ENCODE measurements at regions not wholly inside any gene's neighbourhood (a gene's known extent, or its start where the extent isn't known, plus 50 kb on each side); places are given as distances from the start of the nearest gene placed in this dataset.
"Not testable (repeated sequence)": the region's sequence is repeated elsewhere in the genome, so short reads cannot be mapped to it uniquely, and the experiment has no call there.

GRCh38 chr3:20904671-20905070 lies 718.7 kb upstream of the SGO1 start:
- DNase-seq = no peak

DNA sequence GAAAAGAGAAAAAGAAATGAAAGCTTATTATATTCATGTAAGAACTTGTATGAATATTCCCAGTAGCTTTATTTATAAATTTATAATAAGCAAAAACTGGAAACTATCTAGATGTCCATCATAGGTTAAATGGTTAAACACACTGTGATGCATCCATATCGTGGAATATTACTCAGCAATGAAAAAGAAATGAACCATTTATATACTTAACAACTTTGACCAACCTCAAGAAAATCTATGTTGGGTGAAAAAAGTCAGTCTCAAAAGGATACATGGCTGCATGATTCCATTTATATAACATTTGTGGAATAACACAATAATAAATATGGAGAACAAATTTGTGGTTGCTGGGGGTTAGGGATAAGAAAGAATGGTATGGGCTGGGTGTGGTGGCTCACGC lies 713.0 kb upstream of the SGO1 start:
- no peak for DNase-seq

- no peak for DNase-seq
These were observed 704.1 kb upstream of the SGO1 start for GRCh38 chr3:20890111-20890519.

GRCh38 chr3:20878691-20879090 lies 692.7 kb upstream of the SGO1 start:
- DNase-seq = no peak

- DNase-seq = no peak
These were observed 687.2 kb upstream of the SGO1 start for GRCh38 chr3:20873235-20873634.

DNA sequence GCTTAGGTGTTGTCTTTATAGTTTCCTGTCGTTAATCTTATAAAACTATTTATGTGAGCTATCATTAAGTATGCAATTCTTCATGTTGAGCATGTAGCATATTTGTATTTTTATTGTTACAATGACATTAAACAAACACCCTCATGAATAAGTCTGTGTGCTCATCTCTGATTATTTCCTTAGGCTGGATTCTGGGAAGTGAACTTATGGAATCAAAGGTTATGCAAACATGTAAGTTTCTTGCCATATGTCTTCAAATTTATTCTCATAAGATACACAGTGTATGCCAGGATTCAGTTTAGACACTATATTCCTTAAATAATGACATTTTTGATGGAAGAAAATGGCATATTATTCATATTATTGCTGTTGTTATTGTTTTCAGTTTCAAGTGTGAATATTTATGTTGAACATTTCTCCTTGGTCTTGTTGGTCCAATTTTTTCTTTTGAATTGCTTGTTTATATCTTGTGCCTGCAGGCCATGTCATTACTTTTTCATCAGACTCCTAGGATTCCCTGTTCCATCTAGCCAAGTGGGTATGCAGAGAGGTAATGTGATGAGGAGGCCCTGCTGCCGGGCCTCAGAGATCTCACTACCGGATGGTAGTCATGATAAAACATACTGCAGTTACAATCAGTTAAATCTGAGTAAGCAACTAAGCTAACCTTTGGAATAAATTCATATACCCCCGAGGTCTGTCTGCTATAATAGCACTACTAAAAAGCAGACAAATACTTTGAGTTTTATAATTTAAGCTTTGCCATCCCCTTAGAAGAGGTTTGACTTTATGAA lies 684.3 kb upstream of the SGO1 start:
- DNase-seq = no peak

DNA sequence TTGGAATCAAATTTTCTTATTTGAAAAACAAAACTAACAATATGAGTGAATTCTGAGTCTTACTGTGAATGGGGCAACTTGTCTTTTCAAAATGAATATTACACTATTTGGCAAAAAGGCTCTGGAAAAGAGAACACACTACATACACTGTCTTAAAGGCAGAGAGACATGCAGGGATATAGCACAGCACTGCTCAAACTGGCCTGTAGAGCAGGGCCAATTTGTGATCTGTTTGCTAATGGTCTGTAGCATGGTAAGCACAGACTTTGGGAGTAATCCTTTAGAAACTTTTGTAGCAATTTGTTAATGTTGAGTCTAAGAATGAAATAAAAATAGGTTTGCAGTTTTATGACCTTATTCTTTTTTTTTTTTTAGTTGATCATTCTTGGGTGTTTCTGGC lies 679.8 kb upstream of the SGO1 start:
- no peak for DNase-seq

- no peak for DNase-seq
These were observed 675.4 kb upstream of the SGO1 start for GRCh38 chr3:20861454-20861853.

- no peak for DNase-seq
These were observed 671.6 kb upstream of the SGO1 start for GRCh38 chr3:20857636-20858035.

DNA sequence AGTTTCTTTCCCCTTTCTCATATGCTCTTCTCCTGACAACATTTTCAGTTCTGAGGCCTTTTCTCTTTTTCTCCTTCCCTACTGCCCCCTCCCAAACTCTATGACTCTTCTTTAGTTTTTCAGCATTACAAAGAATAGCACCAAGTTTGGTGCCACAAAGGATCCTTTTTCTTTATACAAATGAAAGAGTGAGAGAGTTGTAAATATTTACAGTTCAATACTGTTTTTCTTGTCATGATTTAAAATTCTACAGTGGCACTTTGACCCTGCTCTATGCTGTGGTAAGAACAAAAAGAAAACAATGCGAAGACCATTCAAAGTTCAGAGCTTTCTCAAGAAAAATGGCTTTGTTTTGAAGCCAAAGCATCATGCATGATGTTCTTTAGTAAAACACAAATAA lies 667.9 kb upstream of the SGO1 start:
- DNase-seq = no peak

DNA sequence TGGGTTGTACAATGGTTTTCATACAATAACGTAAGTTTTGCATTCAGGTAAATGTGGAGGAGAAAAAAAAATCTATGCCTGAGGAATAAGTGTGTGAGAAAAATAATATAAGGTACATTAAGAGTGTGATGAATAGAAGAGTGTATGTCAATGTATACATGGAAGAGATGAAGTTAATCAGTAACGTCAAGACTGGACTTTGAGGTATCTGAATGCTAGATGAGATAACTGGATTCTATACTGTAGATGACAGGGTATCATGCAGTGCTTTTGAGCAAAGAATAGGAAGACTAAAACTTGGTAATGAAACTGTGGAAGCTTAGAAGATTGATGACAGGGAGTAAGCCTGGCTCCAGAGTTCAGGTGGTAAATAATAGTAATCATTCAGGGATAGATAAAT lies 666.7 kb upstream of the SGO1 start:
- no peak for DNase-seq

DNA sequence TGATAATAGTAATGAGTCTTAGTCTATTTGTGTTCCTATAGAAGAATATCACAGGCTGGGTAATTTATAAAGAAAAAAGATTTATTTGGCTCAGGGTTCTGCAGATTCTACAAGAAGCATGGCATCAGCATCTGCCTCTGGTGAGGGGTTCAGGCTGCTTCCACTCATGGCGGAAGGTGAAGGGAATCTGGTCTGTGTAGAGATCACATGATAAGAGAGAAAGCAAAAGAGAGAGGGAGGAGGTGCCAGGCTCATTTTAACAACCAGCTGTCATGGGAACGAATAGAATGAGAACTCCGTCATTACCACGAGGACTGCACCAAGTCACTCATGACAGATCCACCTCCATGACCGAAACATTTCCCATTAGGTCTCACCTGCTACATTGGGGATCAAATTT lies 664.0 kb upstream of the SGO1 start:
- DNase-seq = no peak

GRCh38 chr3:20846832-20847231 lies 660.8 kb upstream of the SGO1 start:
- DNase-seq = no peak

- DNase-seq = no peak
These were observed 660.1 kb upstream of the SGO1 start for GRCh38 chr3:20846066-20846465.

DNA sequence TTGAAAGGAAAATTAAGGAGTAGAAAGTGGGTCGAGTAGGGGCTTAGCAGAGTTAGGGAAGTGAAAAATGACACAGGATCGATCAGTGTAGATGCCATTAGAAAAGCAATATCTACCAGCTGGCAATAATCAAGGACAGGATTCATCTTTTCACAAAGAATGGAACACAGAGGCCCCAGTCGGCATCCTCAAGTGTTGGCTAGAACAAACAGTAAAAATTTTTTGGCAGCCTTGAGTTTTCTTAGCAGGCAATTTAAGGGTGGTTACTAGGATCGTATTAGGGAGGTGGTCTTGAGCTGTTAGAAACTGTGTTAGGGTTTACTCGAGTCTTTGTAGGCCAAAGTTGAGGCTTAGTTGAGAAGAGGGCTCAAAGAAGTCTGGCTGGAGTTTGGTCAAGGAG lies 658.8 kb upstream of the SGO1 start:
- DNase-seq = no peak

DNA sequence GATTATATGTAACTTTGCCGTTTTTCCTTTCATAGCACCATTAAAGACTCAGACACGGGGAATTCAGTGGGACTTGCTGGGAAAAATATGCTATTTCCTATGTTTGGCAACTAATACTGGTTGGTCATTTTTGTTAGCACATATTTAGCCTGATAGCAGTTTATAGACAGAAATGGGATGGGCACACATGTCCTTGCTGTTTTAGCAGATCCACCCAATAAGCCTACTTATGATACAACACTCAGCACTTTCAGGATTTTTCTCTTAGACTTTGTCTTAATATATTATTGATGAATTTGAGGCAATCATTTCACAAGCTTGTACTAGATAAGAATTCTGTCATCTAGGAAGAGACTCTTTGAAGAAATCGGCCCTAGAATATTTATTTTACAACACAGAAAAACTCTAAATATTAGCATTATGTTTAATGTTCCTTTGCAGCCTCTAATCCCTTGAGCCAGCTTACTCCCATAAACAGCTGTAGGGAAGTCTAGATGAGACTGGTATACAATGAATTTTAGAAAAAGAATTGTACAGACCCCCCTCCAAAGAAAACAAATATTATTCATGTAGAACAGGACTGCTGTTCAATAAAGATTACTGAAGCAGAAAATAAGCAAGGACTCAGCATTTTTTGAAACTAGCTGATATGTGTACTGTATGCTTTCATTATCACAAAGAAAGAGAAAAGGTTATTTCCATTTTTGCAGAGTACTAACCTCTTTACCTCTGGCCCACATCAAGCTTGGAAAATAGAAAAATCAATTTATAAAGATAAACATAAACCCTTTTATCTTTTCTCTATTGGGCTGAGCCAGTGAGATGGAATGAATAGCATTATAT lies 656.8 kb upstream of the SGO1 start:
- DNase-seq = no peak

GRCh38 chr3:20842002-20842401 lies 656.0 kb upstream of the SGO1 start:
- DNase-seq = no peak

GRCh38 chr3:20837676-20838302 lies 651.8 kb upstream of the SGO1 start:
- no peak for DNase-seq

DNA sequence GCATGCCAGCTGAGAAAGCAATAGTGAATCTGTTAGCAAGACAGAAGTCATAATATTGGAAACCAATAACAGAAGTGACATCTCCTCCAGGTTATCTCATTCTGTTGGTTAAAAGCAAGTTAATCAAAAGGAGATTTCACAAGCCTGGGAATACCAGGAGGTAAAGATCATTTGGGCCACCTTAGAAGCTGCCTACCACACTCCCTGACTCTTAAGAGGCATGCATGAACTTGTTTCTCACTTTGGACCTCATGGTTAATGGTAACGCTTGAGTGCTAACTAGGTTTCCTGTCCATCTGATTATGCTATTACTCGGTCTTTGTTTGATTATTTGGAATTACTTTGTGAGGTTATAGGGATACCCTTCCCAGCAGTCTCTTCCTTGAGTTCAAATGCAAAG lies 650.8 kb upstream of the SGO1 start:
- no peak for DNase-seq

DNA sequence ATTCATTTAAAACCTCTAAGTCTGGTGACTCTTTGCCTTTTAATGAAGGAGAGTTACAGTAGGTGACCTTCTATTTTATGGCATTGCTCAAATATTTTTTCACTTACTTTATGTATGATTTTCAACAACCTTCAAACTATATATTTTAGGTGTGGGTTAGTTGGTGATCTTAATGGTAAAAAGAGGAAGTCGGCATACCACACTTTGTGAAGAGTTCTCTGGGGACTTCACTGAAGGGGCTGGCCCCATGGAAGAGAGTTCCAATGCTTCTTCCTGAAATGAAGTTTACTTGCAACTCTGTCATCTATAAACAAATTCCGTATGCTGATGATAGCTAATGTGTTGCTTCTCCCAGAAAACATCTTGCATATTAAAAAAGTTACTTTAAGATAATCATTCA lies 647.0 kb upstream of the SGO1 start:
- no peak for DNase-seq

GRCh38 chr3:20822251-20822650 lies 636.2 kb upstream of the SGO1 start:
- no peak for DNase-seq

GRCh38 chr3:20820872-20821271 lies 634.9 kb upstream of the SGO1 start:
- DNase-seq = not testable (repeated sequence)

- DNase-seq = no peak
These were observed 625.6 kb upstream of the SGO1 start for GRCh38 chr3:20811631-20812030.

GRCh38 chr3:20811006-20811405 lies 625.0 kb upstream of the SGO1 start:
- DNase-seq = no peak
